Germinal center (tissue), 1 donor: ENCODE measurements at regions not wholly inside any gene's neighbourhood (a gene's known extent, or its start where the extent isn't known, plus 50 kb on each side); places are given as distances from the start of the nearest gene placed in this dataset.
"Not testable (repeated sequence)": the region's sequence is repeated elsewhere in the genome, so short reads cannot be mapped to it uniquely, and the experiment has no call there.

Experiments
- DNase-seq: peaks from one replicate; pipeline ENCODE4 v3.0.0; 2012; ENCODE audit warnings: mixed read lengths, low spot score

DNA sequence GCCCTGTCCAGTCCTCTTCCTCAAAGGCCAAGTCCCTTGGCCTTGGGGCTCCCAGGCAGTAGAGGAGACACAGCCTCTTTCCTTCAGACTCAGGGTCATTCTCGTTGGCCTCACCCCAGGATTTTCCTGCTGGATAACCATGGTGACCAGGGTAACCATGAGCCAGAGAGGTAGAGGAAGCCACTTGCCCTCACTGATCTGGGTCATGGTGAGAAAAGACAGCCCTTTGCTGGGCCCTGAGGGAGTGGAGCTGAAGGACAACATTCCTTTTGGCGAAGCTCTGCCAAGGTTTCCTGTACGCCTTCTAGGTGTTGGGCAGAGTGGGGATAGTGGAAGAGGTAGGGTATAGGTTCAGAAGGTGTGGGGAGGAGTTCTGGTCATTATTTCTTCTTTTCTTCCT, 53.1 kb upstream of the WNT4 start:
- DNase-seq: no peak

DNA sequence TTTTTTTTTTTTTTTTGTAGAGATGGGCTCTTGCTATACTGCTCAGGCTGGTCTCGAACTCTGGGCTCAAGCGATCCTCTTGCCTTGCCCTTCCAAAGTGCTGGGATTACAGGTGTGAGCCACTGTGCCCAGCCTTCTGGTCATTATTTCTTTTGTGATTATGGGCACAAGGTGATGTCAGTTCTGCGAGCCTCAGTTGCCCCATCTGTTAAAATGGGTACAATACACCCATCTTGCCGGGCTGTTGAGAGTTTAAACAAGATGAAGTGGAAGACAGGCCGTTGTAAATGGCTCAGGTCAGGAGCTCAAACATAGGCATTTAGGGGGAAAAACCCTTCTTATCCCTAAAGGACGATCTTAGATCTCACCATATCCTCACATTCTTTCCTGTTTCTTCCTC, 53.7 kb upstream of the WNT4 start:
- DNase-seq: no peak

DNA sequence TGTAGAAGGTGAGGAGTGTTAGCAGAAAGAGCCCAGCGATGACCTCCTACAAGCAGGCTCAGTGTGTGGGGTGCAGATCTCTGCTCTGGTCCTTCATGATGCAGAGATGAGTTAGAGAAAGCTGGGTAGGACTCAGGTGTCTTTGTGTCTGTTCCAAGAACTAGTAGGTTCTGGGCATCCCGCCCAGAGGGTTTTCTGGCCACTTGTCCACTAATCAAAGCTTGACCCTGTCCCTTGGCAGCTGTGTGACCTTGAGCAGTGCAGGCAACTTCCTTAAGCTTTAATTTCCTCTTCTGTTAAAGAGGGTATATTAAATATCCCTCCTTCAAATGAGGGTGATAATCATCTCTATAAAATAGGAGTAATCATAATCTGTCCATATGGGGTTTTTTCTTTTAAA, 54.7 kb upstream of the WNT4 start:
- DNase-seq: no peak

DNA sequence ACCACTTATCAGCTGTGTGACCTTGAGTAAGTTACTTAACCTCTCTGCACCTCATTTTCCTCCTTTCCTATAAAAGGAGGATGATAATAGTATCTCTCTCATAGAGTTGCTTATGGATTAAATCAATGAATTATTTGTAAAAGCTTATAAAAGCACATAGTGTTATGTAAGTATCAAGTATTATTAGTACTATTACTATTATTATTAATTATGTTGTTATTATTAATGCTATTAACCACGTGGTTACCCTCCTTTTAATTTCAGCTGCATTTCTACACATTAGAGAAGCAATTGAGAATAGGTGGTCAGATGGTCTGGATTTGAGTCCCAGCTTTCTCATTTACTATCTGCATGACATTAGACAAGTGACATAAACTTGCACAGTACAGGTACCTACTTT, 58.1 kb upstream of the WNT4 start:
- DNase-seq: no peak

DNA sequence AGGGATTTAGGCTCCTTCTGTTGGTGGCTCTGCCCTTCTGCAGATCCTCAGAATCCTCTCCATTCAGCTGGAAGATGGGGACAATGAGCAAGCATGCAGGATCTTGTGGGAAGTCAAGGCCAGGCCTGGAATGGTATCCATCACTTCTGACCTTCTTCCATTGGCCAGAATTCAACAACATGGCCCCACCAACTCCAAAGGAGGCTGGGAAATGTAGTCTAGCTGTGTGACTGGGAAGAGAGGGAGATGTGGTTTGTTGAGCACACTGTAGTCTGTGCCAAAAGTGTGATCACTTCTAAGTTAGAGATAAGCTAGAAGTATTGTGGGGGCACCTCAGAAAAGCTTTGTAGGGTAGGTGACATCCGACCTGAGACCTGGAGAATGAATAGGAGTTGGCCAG, 60.4 kb upstream of the WNT4 start:
- no peak for DNase-seq

DNA sequence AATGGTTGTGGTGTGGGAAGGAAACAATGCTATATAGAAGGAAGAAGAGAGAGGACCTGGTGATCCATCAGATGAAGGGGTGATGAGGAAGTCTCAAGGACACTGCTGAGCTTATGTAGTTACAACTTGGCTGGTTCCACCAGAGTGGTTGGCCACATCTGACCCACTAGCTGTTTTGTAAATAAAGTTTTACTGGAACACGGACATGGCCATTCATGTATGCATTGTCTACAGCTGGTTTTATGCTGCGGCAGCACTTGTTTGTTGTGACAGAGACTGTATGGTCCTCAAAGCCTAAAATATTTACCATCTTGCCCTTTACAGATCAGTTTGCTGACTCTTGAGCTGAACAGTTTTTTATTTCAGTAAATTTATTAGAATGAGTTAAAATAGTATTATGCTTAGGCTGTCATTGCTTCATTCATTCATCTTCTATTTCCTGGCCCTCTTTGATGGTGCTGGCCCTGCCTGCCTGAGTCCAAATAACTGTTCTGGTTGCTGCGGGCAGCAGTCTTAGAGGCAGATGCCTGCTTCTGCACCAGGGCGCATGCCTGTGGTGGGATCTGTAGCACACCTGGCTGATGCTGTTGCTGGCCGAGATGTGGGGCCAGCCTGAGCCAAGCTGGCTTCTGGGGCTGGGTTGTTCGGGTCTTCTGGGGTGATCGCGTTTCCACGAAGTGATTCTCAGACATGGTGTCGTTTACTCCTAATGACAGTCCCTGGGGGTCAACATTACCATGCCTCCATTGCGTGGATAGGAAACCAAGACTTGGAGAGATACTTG, 61.4 kb upstream of the WNT4 start:
- no peak for DNase-seq

DNA sequence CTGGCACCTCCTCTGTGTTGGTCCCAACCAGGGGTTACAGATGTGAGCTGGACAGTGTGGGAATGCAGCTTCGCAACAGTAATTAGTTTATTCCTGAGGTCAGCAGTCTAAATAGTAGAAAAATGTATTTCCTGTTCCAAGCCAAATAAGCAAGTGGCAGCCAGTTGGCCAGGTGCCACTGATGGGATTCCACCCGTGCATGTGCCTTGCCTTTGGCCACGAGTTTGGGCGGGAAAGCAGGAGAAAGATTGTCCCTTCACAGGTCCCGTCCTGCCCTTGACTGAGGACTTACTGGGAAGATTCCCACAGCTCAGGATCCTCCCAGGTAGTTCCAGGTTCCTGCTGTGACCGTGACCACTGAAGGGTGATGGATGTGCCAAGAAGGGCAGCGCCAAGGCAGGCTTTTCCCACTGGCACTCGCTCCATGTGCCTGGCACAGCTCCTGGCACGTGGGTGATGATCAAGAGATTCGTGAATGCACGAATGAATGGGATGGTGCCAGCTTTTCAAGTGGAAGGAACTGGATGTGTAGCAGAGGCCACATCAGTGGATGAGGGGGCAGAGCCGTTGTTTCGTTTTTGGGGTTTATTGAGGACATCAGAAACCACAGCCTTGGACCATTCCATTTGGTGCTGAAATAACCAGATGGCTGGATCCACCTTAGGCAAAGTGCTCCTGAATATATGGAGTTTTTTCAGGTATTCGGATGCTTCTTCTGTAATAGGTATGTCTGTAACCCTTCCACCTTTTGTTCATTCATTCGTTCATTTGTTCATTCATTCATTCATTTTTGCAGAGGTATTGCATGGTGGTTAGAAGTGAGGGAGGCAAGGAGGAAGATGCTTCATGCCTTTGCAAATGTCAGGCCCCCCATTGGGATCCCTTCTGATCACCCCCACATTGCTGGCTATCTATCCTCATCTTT, 62.4 kb upstream of the WNT4 start:
- DNase-seq: no peak

DNA sequence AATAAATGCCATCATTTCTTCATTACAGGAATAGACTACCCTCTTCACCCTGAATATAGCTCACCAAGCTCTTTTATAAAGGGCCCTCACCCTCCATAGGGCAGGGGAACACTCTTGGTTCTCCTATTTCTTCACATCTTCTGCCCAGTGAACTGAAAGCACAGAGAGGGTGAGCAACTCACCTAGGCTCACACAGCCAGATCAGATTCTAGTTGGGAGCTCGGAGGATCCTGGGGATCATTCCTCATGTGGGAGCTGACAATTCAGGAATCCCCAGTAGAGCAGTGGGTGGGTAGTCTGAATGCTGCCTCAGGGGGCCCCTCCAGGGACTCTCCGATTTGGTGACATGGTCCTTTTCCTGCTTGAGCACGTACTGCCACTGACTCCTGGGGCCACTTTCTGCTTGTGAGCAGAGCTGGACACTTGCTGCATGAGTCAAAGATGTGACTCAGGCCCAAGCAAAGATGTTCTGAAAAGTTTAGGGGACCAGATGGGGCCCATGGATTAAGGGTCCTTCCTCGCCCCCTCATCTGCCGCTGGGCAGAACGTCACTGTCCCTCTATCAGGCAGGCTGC, 63.7 kb upstream of the WNT4 start:
- no peak for DNase-seq

DNA sequence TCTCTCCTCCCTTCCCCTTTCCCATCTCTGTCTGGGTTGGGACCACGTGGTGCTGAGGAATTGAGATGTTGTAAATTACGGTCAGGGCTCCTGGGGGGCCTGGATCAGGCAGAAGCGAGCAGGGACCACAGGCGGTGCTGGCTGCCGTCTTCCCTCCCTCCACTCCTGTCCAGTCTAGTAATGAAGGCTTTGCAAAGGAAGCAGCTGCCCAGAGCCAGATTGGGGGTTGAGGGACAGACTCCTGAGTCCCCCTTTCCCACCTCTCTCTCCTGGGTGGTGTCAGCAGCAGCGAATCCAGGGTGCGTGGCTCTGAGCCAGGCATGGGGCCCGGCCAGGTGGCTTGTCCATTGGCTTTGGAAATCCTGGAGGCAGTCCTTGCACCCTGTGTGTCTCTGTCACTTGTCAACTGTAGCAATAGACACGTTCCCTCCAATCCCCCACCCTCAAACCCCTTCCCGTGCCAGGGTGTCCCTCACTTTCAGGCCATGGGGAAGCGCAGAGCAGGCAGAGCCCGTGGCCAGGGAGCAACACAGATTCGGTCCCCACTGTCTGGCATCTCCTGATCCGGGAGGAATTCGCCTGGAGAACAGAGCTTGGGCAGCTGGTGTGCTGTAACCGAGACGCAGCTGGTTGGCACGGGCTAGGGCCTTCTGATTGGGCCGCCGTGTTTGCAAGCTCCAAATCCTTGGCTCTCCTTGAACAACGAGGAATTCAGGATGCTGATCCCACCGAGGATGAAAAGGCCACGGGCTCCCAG, 64.8 kb upstream of the WNT4 start:
- no peak for DNase-seq

DNA sequence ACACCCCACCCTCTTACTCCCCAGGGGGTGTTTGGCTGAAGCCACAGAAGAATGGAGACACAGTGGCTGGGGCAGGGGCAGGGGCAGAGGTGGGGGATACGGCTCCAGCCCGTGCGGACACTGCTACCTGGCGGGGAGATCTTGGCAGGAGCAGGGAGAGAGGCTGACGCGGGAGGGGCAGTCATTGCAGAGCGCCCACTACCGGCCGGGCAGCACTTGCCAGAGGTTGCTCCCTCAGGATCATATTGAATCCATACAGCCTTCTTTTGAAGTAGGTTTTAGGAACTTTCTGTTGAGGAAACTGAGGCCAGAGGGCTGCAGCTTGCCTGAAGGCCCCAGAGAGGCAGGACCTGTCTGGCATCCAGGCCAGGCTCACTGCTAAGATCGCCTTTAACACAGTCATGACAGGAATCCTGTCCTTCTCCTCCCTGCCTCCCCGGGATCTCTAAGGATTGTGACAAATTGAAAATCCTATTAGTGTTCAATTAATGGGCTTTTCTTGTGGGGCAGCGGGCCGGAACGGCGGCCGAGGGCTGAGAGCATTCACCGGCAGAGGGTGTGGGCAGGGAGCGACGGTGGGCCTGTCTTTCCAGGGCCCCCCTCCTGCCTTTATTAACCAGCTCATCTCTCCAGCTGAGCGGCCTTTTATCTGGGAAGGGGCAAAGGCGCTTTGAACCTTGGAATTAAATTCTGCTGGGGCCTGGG, 65.5 kb upstream of the WNT4 start:
- DNase-seq: no peak

DNA sequence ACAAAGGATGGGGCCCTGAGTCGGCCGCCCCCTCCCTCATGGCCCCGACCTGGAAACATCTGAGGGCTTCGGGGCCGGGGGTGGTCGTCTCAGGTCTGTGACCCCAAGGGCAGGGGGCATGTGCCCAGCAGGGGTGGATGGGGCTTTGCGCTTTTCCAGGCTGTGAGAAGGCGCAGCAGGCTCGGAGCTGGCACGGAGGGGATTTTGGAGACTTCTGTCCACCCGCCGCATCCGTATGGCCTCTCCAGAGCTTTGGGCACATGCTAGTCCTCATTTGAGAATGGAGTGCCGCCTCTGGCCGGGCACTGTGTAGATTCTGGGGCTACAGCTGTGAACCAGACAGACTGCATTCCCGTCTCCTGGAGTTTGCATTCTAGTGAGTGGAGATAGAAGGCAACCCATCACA, 66.1 kb upstream of the WNT4 start:
- no peak for DNase-seq

DNA sequence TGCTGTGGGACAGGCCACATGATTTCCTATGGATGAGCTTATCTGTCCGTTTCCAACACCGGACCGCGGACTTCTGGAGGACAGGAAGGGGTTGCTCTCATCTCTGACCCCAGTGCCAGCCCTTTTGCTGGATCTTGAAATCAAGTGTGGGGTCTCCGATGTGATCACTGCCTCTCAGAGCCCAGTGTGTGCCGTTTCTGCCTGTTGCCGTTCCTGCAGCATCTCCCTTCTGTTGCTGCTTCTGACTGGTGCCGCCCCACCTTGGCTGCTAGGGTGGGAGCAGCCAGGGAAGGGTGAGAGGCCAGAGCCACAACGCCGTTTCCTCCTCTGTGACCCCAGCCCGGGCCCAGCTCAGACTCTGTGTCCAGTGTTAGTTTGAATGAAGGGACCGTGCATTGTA, 67.3 kb upstream of the WNT4 start:
- no peak for DNase-seq

DNA sequence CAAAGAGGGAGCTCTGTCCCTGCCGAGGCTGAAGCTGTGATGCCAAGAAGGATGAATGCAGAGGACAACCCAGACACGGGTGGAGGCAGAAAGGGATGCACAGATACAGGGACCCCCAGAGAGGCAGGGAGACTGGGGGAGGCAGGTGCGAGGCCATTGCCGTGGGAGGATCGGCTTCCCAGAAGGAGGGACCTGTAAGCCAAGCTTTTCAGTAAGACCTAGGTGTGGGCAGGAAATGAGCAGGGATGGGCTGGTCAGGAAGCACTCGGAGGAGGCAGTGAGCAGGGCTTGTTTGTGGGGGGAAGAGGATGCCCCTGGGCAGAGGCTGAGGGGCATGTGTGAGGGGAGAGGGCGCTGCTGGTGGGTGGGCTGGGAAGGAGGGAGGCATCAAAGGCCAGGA, 67.7 kb upstream of the WNT4 start:
- DNase-seq: no peak

DNA sequence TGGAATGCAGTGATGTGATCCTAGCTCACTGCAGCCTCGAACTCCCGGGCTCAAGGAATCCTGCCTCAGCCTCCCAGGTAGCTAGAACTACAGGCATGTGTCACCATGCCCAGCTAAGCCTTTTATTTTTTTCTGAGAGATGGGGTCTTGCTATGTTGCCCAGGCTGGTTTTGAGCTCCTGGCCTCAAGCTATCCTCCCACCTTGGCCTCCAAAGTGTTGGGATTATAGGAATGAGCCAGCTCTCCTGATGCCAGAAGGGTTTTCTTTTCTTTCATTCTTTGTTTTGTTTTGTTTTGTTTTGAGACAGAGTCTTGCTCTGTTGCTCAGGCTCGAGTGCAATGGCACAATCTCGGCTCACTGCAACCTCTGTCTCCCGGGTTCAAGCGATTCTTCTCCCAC, 68.6 kb upstream of the WNT4 start:
- DNase-seq: not testable (repeated sequence)

DNA sequence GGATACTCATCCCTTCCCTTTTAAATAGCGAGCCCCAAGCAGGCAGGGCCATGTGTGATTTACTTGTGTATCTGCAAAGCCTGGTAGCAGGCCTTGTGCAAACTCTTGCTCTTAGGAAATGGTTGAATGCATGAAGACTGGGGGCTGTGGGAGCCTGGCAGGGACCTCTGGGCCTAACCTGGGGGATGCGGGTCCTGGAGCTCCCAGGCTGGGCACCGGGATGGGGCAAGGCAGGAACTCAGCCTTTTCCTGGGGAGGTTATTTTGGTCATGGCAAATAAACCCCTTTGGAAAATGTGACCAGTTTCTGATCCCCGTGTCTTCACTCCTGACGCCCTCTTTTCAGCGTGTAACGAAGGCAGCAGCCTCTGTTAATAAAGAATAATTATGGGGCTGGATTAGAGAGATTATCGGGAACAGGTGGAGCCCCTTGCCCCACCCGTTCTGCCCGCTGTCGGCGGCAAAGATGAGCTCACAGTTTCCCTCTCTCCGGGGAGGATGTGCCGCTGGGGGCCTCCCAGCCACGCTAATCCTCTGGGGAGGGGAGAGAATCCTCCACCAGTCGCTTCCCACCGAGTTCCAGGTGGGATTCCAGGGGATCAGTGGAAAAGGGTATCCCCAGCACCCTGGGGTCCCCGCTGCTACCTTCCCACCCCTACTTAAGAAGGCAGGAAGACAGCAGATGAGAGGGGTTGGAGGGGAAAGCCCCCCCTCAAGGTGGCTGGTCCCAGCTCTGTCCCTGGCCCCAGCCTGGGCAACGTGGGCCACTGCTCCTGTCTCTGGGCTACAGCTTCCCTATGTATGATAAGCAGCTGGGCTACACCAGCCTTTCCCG, 69.7 kb upstream of the WNT4 start:
- no peak for DNase-seq

DNA sequence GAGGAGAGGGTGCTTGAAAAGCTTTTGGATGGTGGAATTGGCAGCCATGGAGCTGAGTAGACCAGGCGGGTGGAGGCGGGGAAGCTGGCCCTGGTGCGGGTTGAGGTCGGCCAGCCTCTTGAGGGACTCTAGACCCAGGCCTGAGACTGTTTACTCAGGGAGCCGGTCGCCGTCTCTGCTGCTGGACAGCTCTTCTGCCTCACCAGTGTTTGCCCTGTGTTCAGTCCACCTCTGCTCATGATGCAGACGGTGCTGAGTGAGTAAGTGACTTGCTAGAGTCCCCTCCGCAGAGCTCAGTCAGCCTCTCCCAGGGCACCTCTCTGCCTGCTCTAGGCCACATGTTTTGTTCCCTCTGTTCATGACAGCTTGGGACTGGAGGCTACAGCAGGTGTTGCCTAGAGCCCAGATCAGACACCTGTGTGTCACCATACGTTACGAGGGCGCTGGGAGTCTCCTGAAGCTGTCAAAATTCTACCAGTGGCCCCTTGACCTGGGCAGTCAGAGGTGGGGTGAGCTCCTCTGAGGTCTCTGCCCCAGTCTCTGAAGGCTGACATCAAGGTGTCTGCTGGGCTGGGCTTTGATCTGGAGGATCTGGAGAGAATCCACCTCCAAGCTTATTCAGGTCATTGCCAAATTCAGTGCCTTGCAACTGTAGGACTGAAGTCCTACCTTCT, 73.5 kb upstream of the WNT4 start:
- DNase-seq: no peak

DNA sequence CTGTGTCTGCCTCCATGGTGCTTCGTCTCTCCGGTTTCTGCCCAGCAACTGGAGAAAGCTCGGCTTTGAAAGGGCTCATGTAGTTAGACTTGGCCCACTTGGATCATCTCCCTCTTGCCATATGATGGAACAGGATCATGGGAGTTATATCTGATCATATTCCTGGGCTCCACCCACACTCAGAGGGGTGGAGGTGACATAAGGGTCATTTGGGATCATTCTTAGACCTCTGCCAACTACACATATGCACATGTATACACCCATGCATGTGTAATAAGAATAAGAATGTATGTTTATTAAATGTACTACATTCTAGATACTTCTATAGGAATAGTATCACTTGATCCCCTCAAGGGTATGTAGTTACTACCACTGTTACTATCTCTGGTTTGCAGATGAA, 74.1 kb upstream of the WNT4 start:
- DNase-seq: no peak

DNA sequence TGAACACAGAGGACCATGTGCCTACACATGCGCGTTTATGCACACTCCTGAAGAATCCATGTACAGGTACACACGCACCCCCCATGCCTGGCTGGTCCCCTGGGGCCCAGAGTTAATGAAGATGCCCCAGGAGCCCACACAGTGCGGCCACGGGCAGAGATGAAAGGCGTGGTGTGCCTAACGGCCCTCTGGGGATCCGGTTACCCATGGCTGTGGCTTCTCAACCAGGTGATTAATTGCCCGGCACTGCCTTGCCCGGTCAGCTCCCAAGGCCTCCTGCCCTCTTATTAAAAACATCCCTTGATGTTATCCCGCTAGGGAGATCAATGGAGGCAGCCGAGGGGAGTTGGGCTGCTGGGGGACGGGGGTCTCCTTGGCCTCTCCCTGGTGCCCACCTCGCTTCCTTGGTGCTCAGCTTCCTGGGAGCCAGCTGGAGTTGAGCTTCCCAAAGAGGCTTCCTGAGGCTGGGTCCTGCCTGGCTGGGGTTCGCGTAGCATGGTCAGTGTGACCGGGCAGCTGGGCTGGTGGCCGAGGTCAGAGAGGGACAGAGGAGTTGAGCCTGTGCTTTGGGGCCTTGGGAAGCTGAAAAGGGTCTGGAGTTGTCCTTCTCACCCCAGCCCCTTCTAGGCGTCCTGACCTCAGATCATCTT, 75.0 kb upstream of the WNT4 start:
- DNase-seq: no peak

DNA sequence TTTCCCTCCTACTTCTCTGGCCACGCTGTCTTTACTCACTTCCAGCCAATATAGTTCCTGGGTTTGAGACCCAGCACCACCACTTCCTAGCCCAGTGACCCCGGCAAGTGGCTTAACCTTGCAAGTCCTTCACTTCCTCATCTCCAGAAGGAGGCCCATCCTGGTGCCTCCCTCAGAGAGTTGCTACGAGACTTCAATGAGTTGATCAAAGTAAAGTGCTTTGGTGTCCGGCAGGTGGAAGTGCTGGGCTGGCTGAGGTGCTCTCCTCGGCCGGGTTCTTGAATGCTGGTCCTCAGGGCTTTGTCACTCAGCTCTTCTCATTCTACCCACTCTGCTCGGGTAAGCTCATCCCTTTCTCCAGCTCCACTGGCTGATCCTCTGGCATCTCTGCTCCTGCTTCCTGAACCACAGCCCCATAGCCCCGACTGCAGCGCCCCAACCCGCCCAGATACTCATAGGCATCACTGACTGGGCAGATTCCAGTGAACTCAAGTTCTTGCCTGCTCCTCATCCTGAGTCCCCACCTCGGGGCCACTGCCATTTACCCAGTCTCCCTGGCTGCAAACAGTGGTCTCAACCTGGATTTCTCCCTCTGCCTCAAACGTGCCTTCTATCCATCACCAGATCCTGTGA, 75.8 kb upstream of the WNT4 start:
- no peak for DNase-seq
